SK-N-SH (cell line): ENCODE measurements at regions not wholly inside any gene's neighbourhood (a gene's known extent, or its start where the extent isn't known, plus 50 kb on each side); places are given as distances from the start of the nearest gene placed in this dataset.
"Not testable (repeated sequence)": the region's sequence is repeated elsewhere in the genome, so short reads cannot be mapped to it uniquely, and the experiment has no call there.

Experiments
- CTCF ChIA-PET: fragments of 300-600, 350-600 bp; formaldehyde crosslinking; extraction: SDS; loops from one replicate; lab custom pipeline; 2021; lab: Yijun Ruan, JAX
- POLR2A ChIA-PET: fragments of 350-600 bp; sonication (Branson Sonifier 250); formaldehyde crosslinking; extraction: SDS; loops from one replicate; lab custom pipeline; 2020; ENCODE audit warnings: antibody characterized with exemption, inconsistent platforms; lab: Yijun Ruan, JAX
- DNase-seq: peaks from one replicate; pipeline ENCODE4 v3.0.0; 2012
- H2AFZ ChIP-seq: fragments of 200-600 bp; sonication (generic); 2 replicates; pipeline ENCODE4 v1.8.1; 2016; ENCODE audit warnings: antibody characterized with exemption, mild to moderate bottlenecking, low read depth
- H3F3A ChIP-seq: fragments of 200-600 bp; sonication (generic); replicated peaks from 2 replicates; pipeline ENCODE3; 2016; ENCODE audit warnings: antibody characterized with exemption, mild to moderate bottlenecking; ENCODE audit not compliant: insufficient read depth
- H3K27ac ChIP-seq, 2 experiments: fragments of 200-500 bp in 1 of 2; fragments of 200-600 bp in 1 of 2; sonication (Bioruptor generic) in 1 of 2; sonication (generic), shearing (Covaris generic) in 1 of 2; 2 replicates each; pipeline versions ENCODE4 v1.5.1 to v1.6.1; 2014 to 2016; ENCODE audit warnings: low read depth in 2 of 2, inconsistent platforms in 1 of 2, low read length in 1 of 2, mild to moderate bottlenecking in 1 of 2, mixed read lengths in 1 of 2
- H3K27me3 ChIP-seq: fragments of 200-600 bp; sonication (generic), shearing (Covaris generic); 2 replicates; pipeline ENCODE4 v1.6.1; 2016; ENCODE audit warnings: mixed run types; ENCODE audit not compliant: insufficient read depth
- H3K36me3 ChIP-seq, 2 experiments: fragments of 200-500 bp in 1 of 2; fragments of 200-600 bp in 1 of 2; sonication (Bioruptor generic) in 1 of 2; sonication (generic) in 1 of 2; replicated peaks in 1 of 2; 2 replicates each; pipeline versions ENCODE3 to v1.5.1; 2014 to 2016; ENCODE audit warnings: low read length in 1 of 2, mild to moderate bottlenecking in 1 of 2; ENCODE audit not compliant: insufficient read depth in 2 of 2, control insufficient read depth in 1 of 2
- H3K4me1 ChIP-seq, 2 experiments: fragments of 200-500 bp in 1 of 2; fragments of 200-600 bp in 1 of 2; sonication (Bioruptor generic) in 1 of 2; sonication (generic), shearing (Covaris generic) in 1 of 2; 2 replicates each; pipeline versions ENCODE4 v1.5.1 to v1.6.1; 2014 to 2016; ENCODE audit warnings: low read depth in 1 of 2, low read length in 1 of 2, mixed run types in 1 of 2; ENCODE audit not compliant: insufficient read depth in 2 of 2, control insufficient read depth in 1 of 2
- H3K4me2 ChIP-seq: fragments of 200-600 bp; sonication (generic), shearing (Covaris generic); 2 replicates; pipeline ENCODE4 v1.6.1; 2017; ENCODE audit warnings: mixed run types
- H3K4me3 ChIP-seq, 2 experiments: fragments of 200-500 bp in 1 of 2; fragments of 200-600 bp in 1 of 2; sonication (Bioruptor generic) in 1 of 2; sonication (generic), shearing (Covaris generic) in 1 of 2; 2 replicates each; pipeline versions ENCODE4 v1.5.1 to v1.8.1; 2014 to 2016; ENCODE audit warnings: low read depth in 2 of 2, inconsistent platforms in 1 of 2, low read length in 1 of 2, mild to moderate bottlenecking in 1 of 2, mixed read lengths in 1 of 2, moderate library complexity in 1 of 2
- H3K79me2 ChIP-seq: fragments of 200-600 bp; sonication (generic); 2 replicates; pipeline ENCODE4 v1.8.1; 2017; ENCODE audit warnings: mild to moderate bottlenecking; ENCODE audit not compliant: insufficient read depth
- H3K9ac ChIP-seq: fragments of 200-600 bp; sonication (generic); 2 replicates; pipeline ENCODE4 v1.6.1; 2017; ENCODE audit warnings: mixed run types
- H3K9me2 ChIP-seq: fragments of 200-600 bp; sonication (generic); 2 replicates; pipeline ENCODE4 v1.6.1; 2017; ENCODE audit warnings: mixed run types
- H3K9me3 ChIP-seq: fragments of 200-600 bp; sonication (generic); 2 replicates; pipeline ENCODE4 v1.6.1; 2017; ENCODE audit warnings: mixed run types, mild to moderate bottlenecking, moderate library complexity
- H4K20me1 ChIP-seq: fragments of 200-600 bp; sonication (generic); 2 replicates; pipeline ENCODE4 v1.6.1; 2017; ENCODE audit warnings: mild to moderate bottlenecking, mixed run types; ENCODE audit not compliant: insufficient read depth
- whole genome bisulfite sequencing: methylation state at CpG from one replicate; pipeline ENCODE4 v1.1.6; 2017; ENCODE audit warnings: low lambda C conversion rate; 5-methylcytosine and 5-hydroxymethylcytosine counted together

GRCh38 chr9:38892539-38893232, 172.8 kb upstream of the FAM240B start:
- H3K27ac ChIP-seq, POLR2A ChIA-PET, H2AFZ ChIP-seq, H3K9ac ChIP-seq, H3K9me2 ChIP-seq, H3K36me3 ChIP-seq, H3K4me2 ChIP-seq, H3K4me3 ChIP-seq, H3K27me3 ChIP-seq, H3K79me2 ChIP-seq, H3K4me1 ChIP-seq, CTCF ChIA-PET, H4K20me1 ChIP-seq, H3F3A ChIP-seq, H3K9me3 ChIP-seq, DNase-seq: not testable (repeated sequence)
- no CpG with 5 or more reads among the region's 6 CpGs for WGBS

- H4K20me1 ChIP-seq, H3K27me3 ChIP-seq, H3K79me2 ChIP-seq, H3K27ac ChIP-seq, CTCF ChIA-PET, H3K9me3 ChIP-seq, H3K4me2 ChIP-seq, H3K9ac ChIP-seq, DNase-seq, H3K4me1 ChIP-seq, H3F3A ChIP-seq, POLR2A ChIA-PET, H3K36me3 ChIP-seq, H2AFZ ChIP-seq, H3K4me3 ChIP-seq, H3K9me2 ChIP-seq: not testable (repeated sequence)
- WGBS, result no CpG with 5 or more reads among the region's 5 CpGs
Measured at GRCh38 chr9:38886076-38886475, 166.1 kb upstream of the FAM240B start.

GRCh38 chr9:38875616-38876015, 155.7 kb upstream of the FAM240B start:
- H3K27ac ChIP-seq, H3K4me3 ChIP-seq, H3K4me2 ChIP-seq, H3K4me1 ChIP-seq, H3K9ac ChIP-seq, CTCF ChIA-PET, H2AFZ ChIP-seq, POLR2A ChIA-PET, H3K36me3 ChIP-seq, H3K9me3 ChIP-seq, H3K27me3 ChIP-seq, H4K20me1 ChIP-seq, DNase-seq, H3F3A ChIP-seq, H3K79me2 ChIP-seq, H3K9me2 ChIP-seq: not testable (repeated sequence)
- WGBS, result 27% methylated on average over 5 of the region's 7 CpGs

GRCh38 chr9:38871282-38871940, 151.5 kb upstream of the FAM240B start:
- H3K27me3 ChIP-seq, H3K9ac ChIP-seq, H3K4me2 ChIP-seq, H3K27ac ChIP-seq, H3F3A ChIP-seq, H3K36me3 ChIP-seq, H2AFZ ChIP-seq, DNase-seq, CTCF ChIA-PET, H3K9me3 ChIP-seq, H3K79me2 ChIP-seq, H3K4me3 ChIP-seq, H4K20me1 ChIP-seq, H3K4me1 ChIP-seq, POLR2A ChIA-PET, H3K9me2 ChIP-seq: not testable (repeated sequence)
- no CpG with 5 or more reads among the region's 5 CpGs for WGBS

GRCh38 chr9:38859827-38860226, 139.9 kb upstream of the FAM240B start:
- CTCF ChIA-PET, H3K27ac ChIP-seq, DNase-seq, H2AFZ ChIP-seq, H3F3A ChIP-seq, H3K9ac ChIP-seq, POLR2A ChIA-PET, H4K20me1 ChIP-seq, H3K4me1 ChIP-seq, H3K79me2 ChIP-seq, H3K4me3 ChIP-seq, H3K9me2 ChIP-seq, H3K4me2 ChIP-seq, H3K36me3 ChIP-seq, H3K9me3 ChIP-seq, H3K27me3 ChIP-seq: not testable (repeated sequence)
- WGBS, result no CpG with 5 or more reads among the region's 1 CpG

GRCh38 chr9:38848966-38849365, 129.0 kb upstream of the FAM240B start:
- H2AFZ ChIP-seq, CTCF ChIA-PET, H3K9me3 ChIP-seq, POLR2A ChIA-PET, H3K79me2 ChIP-seq, H3K27ac ChIP-seq, H3K4me1 ChIP-seq, H3K4me3 ChIP-seq, H4K20me1 ChIP-seq, H3K9me2 ChIP-seq, H3K9ac ChIP-seq, H3K4me2 ChIP-seq, H3K36me3 ChIP-seq, DNase-seq, H3F3A ChIP-seq, H3K27me3 ChIP-seq: not testable (repeated sequence)
- WGBS, result no CpG with 5 or more reads among the region's 10 CpGs
